GM12872 (cell line): ENCODE measurements at regions not wholly inside any gene's neighbourhood (a gene's known extent, or its start where the extent isn't known, plus 50 kb on each side); places are given as distances from the start of the nearest gene placed in this dataset.

ENCODE experiments used
- TF ChIP-seq, protein P1 (sequence below): IDR thresholded peaks from 3 replicates; pipeline ENCODE4 v1.5.1; 2011; ENCODE audit warnings: low read depth, mild to moderate bottlenecking, low read length, moderate library complexity; ENCODE audit not compliant: insufficient read depth

DNA sequence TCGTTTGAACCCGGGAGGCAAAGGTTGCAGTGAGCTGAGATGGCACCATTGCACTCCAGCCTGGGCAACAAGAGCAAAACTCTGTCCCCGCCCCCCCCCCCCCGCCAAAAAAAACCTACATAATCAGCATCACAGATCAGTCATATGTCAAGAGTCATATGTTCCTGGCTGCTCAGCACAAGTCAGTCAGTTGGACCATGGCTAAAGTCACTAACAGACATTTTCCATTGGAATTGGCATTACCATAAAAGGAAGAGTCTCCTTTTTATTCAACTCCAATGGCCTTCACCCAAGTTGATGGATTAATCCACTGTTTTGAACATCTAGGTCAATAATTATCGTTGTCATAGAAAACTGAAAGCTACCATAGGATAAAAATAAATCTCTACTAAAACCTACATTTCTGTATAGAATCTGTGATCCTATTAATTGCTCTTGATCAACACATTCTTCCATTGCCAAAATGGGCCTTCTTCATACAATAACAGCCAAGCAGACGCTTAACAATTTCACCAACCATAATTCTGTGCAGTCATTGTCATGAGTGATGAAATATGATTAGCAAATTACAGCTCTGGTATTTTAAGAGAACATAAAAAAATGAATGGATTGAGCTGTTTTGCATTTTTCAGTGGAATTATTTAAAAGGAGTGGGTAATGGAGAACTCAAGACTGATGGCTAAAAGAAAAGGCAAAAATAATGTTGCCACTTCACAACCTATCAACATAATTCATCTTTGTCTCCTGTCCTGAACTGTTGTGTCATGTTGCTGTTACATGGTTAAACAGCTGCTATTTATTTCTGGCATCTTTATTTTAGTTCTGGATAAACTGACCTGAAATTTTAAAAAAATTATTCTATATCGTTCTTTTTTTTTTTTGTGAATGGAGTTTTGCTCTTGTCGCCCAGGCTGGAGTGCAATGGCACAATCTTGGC lies 555.5 kb upstream of the JARID2 start:
- TF ChIP-seq, protein P1, sequence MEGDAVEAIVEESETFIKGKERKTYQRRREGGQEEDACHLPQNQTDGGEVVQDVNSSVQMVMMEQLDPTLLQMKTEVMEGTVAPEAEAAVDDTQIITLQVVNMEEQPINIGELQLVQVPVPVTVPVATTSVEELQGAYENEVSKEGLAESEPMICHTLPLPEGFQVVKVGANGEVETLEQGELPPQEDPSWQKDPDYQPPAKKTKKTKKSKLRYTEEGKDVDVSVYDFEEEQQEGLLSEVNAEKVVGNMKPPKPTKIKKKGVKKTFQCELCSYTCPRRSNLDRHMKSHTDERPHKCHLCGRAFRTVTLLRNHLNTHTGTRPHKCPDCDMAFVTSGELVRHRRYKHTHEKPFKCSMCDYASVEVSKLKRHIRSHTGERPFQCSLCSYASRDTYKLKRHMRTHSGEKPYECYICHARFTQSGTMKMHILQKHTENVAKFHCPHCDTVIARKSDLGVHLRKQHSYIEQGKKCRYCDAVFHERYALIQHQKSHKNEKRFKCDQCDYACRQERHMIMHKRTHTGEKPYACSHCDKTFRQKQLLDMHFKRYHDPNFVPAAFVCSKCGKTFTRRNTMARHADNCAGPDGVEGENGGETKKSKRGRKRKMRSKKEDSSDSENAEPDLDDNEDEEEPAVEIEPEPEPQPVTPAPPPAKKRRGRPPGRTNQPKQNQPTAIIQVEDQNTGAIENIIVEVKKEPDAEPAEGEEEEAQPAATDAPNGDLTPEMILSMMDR = no peak

DNA sequence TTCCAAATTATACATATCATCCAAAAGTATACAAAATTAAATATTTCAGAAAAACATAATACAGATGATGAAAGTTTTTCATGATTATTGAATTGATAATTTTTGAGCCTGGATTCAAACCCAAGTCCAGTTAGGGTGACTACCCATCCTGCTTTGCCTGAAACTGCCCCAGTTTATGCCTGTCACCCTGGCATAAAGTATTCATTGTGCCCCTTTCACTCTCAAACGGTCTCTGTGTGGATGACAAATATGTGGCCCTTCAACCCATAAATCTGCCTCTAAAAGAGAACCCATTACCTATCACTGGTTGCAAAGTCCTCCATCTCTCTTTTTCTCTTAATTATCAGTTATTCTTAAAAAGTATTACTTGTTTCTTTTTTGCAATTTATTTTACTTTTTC lies 553.7 kb upstream of the JARID2 start:
- TF ChIP-seq, protein P1 = no peak

DNA sequence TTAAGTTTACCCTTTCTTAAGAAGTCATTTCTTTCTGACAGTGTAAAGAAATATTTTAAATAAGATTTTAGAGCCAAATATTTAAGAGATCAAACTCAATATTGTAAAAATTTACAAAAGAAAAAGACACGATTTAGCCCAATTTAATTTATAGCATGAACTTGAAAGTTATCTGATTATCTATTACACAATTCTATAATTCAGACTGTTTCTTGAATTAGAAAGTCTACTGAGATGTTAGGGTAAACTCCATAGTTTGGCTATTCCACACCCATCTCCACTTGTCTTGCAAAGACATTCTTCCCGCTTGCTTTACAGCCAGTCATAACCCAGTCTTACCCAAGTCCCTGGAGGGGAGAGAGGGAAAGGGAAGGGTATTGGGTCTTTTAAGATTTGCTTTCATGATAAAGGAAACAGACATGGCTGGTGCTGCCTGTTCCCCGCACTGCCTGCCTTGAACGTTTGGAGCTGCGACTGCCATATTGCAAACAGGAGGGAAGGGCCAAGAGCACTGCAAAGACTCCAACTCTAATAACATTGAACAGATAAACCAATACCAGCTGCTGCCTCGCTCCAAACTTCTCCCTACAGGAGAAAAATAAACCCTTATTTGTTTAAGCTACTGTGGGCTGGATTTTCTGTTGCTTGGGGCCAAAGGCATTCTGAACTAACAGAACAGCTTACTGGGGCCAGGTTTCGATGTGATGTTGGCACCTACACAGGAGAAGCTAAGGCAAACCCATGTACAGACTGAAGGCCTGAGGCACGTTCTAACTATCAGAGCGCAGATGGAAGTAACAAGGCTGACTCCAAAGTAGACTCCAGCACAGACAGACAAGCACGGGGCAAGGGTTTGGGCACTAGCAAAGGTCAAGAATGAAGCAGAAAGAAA lies 552.3 kb upstream of the JARID2 start:
- TF ChIP-seq, protein P1 = no peak

DNA sequence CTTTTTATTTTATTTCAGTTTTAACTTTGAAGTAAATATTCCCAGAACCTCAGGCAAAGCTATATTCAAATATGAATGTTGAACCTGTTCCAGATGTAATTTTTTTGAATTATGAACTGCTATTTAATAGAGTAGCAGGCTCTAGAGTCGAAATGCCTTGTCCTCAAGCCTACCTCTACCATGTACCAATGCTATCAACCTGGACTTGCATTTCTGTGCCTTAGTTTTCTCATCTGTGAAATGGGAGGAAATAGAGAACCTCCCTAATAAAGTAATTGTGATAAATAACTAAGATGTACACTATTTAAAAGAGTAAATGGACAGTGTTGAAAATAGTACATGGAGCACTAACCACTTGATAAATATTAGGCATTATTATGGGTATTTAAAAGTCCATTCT lies 551.6 kb upstream of the JARID2 start:
- TF ChIP-seq, protein P1 = no peak

DNA sequence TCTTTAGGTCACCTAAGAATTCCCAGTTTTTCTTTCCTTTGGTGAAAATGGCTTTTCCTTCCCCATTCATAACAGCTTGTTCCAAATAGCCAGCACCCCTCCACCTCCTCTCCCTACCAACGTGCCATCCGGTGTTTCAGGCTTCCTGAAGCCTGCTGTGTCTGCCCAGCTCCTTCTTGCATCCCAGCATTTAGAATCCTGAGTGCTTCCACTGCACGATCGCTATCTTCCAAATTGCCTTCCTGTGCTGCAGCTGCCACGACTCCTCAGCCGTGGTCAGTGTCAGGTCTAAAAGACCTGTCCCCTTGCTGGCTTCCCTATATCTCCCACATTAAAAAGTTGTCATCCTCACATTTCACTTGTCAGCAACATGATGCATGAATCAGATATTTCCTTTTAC lies 550.3 kb upstream of the JARID2 start:
- TF ChIP-seq, protein P1 = no peak

DNA sequence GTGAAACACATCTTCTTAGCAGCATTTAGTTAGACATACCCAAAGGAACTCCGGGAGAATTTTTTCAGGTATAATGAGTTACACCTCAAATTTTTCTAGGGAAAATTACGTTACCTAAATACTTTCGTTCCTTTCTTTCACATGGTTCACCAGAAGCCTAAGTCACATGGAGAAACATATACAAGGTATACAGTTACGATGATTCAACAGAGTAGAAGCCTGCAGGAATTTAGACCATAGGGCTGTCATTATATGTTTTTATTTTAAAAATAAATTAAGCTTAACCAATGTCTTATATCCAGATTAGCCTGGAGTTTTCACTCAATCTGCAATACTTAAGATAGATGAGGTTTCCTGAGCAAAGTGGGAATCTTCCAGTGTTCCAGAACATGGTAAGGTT lies 549.5 kb upstream of the JARID2 start:
- TF ChIP-seq, protein P1 = no peak

DNA sequence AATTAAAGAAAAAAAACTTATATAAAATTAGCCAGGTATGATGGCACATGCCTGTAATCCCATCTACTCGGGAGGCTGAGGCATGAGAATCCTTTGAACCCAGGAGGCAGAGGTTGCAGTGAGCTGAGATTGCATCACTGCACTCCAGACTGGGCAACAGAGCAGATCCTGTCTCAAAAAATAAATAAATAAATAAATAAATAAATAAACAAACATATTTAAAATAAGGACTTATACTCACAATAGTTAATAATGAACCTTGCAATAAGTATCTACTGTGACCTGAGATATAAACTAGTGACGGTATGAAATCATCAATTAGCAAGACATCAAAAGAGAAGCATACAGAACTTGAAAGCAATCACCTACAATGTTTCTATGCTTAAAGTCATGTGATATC lies 548.4 kb upstream of the JARID2 start:
- TF ChIP-seq, protein P1 = no peak
